Kidney (tissue), 13 donors: ENCODE measurements at regions not wholly inside any gene's neighbourhood (a gene's known extent, or its start where the extent isn't known, plus 50 kb on each side); places are given as distances from the start of the nearest gene placed in this dataset.

Experiments used
- DNase-seq, 5 donors: peaks; one replicate each; pipeline ENCODE4 v3.0.0-alpha.2; 2013 to 2020
- FAIRE-seq: peaks from 2 replicates; lab custom pipeline; 2012; peaks lifted over from hg19 to GRCh38; lab: Jason Lieb, UNC
- H3K27ac ChIP-seq, 2 donors: one replicate each; pipeline ENCODE4 v1.7.0; 2013; ENCODE audit warnings: low read depth in 2 of 2, low read length in 2 of 2, inconsistent platforms in 1 of 2
- H3K27me3 ChIP-seq: one replicate; pipeline ENCODE4 v1.7.1; 2013; ENCODE audit warnings: low read length, inconsistent platforms; ENCODE audit not compliant: control insufficient read depth, insufficient read depth
- H3K36me3 ChIP-seq, 3 donors: one replicate each; pipeline versions ENCODE4 v1.7.0 to v1.7.1; 2013; ENCODE audit warnings: low read length in 3 of 3, control low read depth in 1 of 3, inconsistent platforms in 1 of 3; ENCODE audit not compliant: insufficient read depth in 3 of 3, control insufficient read depth in 2 of 3
- H3K4me1 ChIP-seq, 3 donors: one replicate each; pipeline versions ENCODE4 v1.7.0 to v1.7.1; 2013; ENCODE audit warnings: low read length in 3 of 3, inconsistent platforms in 1 of 3, low read depth in 1 of 3; ENCODE audit not compliant: control insufficient read depth in 2 of 3, insufficient read depth in 2 of 3
- H3K4me3 ChIP-seq, 3 donors: one replicate each; pipeline versions ENCODE4 v1.7.0 to v1.8.1; 2013; ENCODE audit warnings: low read length in 3 of 3, control low read depth in 1 of 3, inconsistent platforms in 1 of 3
- H3K9ac ChIP-seq, 3 donors: one replicate each; pipeline versions ENCODE4 v1.7.0 to v1.7.1; 2013; ENCODE audit warnings: low read length in 3 of 3, control low read depth in 1 of 3, inconsistent platforms in 1 of 3
- H3K9me3 ChIP-seq, 3 donors: one replicate each; pipeline versions ENCODE4 v1.7.0 to v1.7.1; 2013; ENCODE audit warnings: low read length in 3 of 3, control low read depth in 1 of 3, inconsistent platforms in 1 of 3; ENCODE audit not compliant: control insufficient read depth in 2 of 3, insufficient read depth in 1 of 3
- intact Hi-C: fragments of 100-400 bp; cut with DNase I; formaldehyde crosslinking; loops from one replicate; pipeline ENCODE4 v1.11.1; 2022
- TF ChIP-seq, protein P1 (sequence below): IDR thresholded peaks from 3 replicates; pipeline ENCODE4 v1.5.1; 2012; ENCODE audit warnings: mild to moderate bottlenecking, moderate library complexity, borderline replicate concordance; ENCODE audit not compliant: insufficient read depth; ENCODE audit errors: extremely low read depth
- donor health status: control.
- donor health status: control.
- donor health status: control.
- donor health status: control.
- donor health status: control.
- donor health status: DM: yes; HTN: yes; CAD: no.
- donor health status: Normal renal cell carcinoma (clear cell type).

DNA sequence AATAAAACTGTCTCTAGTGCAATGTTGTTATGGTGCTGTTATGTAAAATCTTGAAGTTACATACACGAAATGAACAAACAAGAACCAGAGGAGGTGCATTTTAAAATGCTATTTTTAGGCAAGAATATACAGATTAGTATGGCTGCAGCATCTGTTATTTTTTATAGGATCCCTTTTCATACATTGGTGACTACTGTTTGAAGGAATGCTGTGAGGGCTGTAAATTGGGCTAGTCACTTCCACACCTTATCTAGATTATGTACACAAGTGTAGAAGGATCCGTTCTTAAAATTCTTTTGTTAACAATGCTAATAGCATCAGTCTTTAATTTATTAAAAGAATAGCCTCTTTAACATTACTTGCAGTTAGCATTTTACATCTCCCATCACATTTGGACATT, 284.3 kb upstream of the MDGA2 start:
- intact Hi-C loops, result no loop called here

GRCh38 chr14:47949006-47949405, 273.6 kb upstream of the MDGA2 start:
- no peak for DNase-seq
- Histone ChIP-seq H3K27ac (no peak overlapping the region), H3K36me3 (no peaks in the 10 kb centered on the region), H3K27me3 (no peaks in the 10 kb centered on the region), H3K9ac (no peak overlapping the region), H3K4me3 (no peak overlapping the region), H3K4me1 (no peaks in the 10 kb centered on the region), H3K9me3 (no peaks in the 10 kb centered on the region)
- TF ChIP-seq, protein P1, sequence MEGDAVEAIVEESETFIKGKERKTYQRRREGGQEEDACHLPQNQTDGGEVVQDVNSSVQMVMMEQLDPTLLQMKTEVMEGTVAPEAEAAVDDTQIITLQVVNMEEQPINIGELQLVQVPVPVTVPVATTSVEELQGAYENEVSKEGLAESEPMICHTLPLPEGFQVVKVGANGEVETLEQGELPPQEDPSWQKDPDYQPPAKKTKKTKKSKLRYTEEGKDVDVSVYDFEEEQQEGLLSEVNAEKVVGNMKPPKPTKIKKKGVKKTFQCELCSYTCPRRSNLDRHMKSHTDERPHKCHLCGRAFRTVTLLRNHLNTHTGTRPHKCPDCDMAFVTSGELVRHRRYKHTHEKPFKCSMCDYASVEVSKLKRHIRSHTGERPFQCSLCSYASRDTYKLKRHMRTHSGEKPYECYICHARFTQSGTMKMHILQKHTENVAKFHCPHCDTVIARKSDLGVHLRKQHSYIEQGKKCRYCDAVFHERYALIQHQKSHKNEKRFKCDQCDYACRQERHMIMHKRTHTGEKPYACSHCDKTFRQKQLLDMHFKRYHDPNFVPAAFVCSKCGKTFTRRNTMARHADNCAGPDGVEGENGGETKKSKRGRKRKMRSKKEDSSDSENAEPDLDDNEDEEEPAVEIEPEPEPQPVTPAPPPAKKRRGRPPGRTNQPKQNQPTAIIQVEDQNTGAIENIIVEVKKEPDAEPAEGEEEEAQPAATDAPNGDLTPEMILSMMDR, result no peak
- intact Hi-C loops, result no loop called here
- no peak for FAIRE-seq

More for the DNA sequence above, 284.3 kb upstream of the MDGA2 start:
- H3K4me3 ChIP-seq, result no peak overlapping the region
- no peaks in the 10 kb centered on the region for H3K36me3 ChIP-seq
- no peak overlapping the region for H3K9ac ChIP-seq
- H3K4me1 ChIP-seq, result no peaks in the 10 kb centered on the region
- no peaks in the 10 kb centered on the region for H3K27me3 ChIP-seq
- DNase-seq (no peak), FAIRE-seq (no peak)
- H3K9me3 ChIP-seq, result no peaks in the 10 kb centered on the region
- TF ChIP-seq, protein P1, result no peak
- H3K27ac ChIP-seq, result no peak overlapping the region

- Histone ChIP-seq H3K4me3 (no peak overlapping the region), H3K9ac (no peak overlapping the region), H3K27me3 (no peaks in the 10 kb centered on the region), H3K36me3 (no peaks in the 10 kb centered on the region), H3K27ac (no peak overlapping the region), H3K4me1 (no peaks in the 10 kb centered on the region), H3K9me3 (no peaks in the 10 kb centered on the region)
- FAIRE-seq, result no peak
- TF ChIP-seq, protein P1, result no peak
- intact Hi-C loops, result no loop called here
- no peak for DNase-seq
Measured at GRCh38 chr14:47935332-47935731, 259.9 kb upstream of the MDGA2 start.

DNA sequence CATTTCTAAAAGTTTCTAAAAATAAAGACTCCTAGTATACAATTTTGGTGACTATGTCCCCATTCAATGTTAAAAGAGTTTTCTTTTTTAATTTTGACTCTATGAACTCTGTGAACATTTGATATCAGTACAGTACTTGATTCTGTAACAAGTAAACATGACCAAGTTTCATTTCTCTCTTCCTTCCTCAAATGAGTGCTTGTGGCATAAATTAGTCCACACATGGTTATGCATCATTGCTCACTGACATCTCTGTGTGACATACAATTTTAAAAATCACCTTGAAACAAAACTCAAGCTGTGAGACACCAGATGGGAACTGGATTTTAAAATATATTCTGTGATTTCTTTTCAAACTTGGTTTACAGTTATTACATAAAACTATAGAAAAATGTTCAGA, 253.9 kb upstream of the MDGA2 start:
- Histone ChIP-seq H3K4me1 (no peaks in the 10 kb centered on the region), H3K27ac (no peak overlapping the region), H3K9ac (no peak overlapping the region), H3K4me3 (no peak overlapping the region), H3K27me3 (no peaks in the 10 kb centered on the region), H3K9me3 (no peaks in the 10 kb centered on the region), H3K36me3 (no peaks in the 10 kb centered on the region)
- TF ChIP-seq, protein P1, result no peak
- DNase-seq (no peak), FAIRE-seq (no peak)
- intact Hi-C loops, result no loop called here
